C4-2B (cell line): ENCODE measurements at regions not wholly inside any gene's neighbourhood (a gene's known extent, or its start where the extent isn't known, plus 50 kb on each side); places are given as distances from the start of the nearest gene placed in this dataset.

Experiments used
- H3K27ac ChIP-seq: fragments of 450-650 bp; 2 replicates; pipeline ENCODE4 v1.5.1; 2017
- ZFX ChIP-seq: fragments of 450-650 bp; IDR thresholded peaks from 2 replicates; pipeline ENCODE4 v1.6.1; 2017
- TF ChIP-seq, protein P1 (sequence below): fragments of 450-650 bp; conservative IDR thresholded peaks from 2 replicates; pipeline ENCODE4 v1.5.1; 2017; ENCODE audit warnings: mild to moderate bottlenecking

DNA sequence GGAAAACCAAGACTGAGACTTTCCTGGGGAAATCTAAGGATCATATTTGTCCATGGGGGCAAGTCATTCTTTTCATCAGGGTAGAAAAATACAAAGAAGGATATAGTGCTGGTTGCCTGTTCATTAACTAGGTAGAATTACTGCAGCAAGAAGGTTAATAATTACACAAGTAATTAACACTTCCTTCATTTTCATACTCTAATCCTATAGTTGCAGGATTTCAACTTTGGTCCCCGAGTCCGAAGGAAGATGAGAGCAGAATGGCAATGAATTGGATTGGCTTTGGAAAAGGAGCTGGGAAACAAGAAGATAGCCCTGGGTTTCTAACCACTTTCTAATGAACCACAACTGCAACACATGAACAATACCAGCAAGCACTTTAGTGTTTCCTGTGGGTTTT, 199.2 kb upstream of the ESRRG start:
- TF ChIP-seq, protein P1, sequence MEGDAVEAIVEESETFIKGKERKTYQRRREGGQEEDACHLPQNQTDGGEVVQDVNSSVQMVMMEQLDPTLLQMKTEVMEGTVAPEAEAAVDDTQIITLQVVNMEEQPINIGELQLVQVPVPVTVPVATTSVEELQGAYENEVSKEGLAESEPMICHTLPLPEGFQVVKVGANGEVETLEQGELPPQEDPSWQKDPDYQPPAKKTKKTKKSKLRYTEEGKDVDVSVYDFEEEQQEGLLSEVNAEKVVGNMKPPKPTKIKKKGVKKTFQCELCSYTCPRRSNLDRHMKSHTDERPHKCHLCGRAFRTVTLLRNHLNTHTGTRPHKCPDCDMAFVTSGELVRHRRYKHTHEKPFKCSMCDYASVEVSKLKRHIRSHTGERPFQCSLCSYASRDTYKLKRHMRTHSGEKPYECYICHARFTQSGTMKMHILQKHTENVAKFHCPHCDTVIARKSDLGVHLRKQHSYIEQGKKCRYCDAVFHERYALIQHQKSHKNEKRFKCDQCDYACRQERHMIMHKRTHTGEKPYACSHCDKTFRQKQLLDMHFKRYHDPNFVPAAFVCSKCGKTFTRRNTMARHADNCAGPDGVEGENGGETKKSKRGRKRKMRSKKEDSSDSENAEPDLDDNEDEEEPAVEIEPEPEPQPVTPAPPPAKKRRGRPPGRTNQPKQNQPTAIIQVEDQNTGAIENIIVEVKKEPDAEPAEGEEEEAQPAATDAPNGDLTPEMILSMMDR = no peak
- no peak for TF ChIP-seq ZFX
- no peak overlapping the region for H3K27ac ChIP-seq

DNA sequence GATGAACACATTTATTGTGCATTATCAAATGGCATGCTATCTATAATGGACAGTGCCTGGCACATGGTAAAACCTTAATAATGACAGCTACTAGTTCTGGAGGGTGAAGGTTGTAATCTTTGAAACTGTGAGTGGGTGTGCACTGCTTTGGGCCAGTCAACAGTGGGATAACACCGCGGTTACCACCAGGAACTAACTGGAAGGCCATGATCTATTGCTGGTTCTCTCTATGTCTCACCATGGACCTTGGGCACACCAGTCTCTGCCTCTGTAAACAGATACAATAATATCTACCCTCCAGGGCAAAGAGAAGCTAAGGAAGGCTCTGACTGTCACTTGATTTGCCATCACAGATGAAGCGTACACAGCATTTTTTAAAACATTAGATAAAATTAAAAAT, 198.6 kb upstream of the ESRRG start:
- TF ChIP-seq ZFX = no peak
- TF ChIP-seq, protein P1 = no peak
- H3K27ac ChIP-seq = no peak overlapping the region

DNA sequence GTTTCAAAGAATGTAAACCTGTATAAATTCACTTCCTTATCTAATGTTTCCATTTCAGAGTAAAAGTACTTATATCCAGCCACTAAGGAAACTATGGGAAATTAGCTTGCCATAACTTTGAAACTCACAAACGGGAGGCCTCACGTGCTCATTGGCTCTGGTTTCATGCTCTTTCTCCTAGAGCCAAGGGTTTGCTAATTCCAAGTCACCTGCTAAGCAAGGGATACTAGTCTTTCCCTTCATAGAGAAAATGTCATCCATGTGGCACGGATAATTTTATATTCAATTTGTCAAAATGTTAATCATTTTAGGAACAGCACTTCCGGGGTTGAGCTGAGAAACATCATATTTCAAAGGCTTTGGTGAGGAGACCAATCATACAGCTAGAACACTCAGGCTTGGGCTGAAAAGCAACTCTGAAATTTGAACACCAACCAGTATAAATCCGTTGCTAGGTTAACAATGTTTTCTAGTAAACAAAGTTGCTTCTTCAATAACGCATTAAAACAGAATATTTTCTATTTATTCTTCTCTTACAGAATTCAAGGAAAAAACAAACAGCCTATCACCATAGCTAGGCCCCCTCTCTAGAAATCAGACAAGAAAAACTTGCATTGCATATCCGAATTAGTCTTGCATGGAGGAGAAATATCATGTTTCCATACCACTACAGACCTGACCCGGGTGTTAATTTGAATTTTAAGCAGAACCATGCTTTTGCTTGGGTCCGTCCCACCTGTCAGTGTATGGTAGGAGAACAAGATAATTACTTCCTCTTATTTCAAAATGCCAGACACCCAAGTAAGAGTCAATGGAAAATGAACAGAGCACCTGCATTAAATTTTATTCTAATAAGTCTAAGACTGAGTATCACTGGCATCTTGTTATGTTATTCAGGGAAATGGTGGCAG, 196.1 kb upstream of the ESRRG start:
- no peak overlapping the region for H3K27ac ChIP-seq
- no peak for TF ChIP-seq ZFX
- TF ChIP-seq, protein P1 = no peak

DNA sequence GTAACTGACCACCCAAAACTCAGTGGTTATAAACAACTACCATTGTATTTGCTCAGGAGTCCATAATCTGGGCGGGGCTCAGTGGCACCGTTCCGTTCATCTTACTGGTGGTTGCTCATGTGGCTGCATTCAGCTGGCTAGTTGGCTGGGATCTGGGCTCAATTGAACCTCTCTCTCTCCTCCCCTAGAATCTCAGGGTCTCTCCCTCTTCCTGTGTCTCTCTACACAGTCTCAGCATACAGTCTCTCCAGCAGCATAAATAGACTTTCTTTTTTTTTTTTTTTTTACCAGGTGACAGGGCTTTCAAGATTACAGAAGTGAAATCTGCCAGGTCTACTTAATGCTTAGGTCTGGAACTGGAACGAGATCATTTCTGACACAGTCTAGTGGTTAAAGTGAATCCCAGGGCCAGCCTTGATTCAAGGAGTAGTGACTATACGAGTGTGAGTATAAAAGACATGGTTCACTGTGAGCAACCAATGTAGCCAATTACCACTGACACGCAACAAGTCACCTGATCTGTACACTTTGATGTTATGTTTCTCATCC, 193.7 kb upstream of the ESRRG start:
- no peak for TF ChIP-seq ZFX
- TF ChIP-seq, protein P1 = no peak
- H3K27ac ChIP-seq = no peak overlapping the region

DNA sequence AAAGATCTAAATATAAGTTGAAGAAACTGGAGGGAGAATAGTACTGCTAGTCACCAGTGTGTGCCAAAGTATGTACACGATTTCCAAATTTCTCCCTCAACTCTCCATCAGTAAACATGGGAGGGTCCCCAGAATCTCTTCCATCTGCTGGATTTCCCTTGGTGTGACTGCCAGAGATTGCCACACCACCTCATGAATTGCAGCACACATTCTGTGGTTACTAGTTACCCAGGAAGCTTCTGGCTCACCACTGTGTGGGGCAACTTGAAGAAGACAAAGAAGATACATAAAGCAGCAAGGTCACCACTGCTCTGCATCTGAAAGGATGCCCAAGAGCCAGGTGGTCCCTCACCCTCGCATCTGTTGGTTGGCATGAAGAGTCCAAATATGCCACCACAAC, 191.7 kb upstream of the ESRRG start:
- no peak overlapping the region for H3K27ac ChIP-seq

DNA sequence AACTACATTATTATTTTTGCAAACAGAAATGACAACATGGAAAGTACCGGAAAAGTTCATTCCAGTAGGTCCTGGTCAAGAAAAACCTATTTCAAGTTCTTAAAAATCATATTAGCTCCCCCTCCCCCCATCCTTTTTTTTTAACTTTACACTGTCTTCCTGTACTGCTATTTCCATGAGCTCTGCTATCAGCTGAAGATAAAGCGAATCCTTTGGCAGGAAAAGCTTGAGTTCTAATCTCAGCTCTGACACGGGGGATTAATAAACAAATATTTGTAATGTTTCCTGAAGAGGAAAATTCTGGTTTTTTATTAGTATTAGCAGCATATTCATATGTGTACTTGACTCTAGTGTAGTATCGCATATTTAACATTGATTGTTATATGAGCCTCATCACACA, 190.7 kb upstream of the ESRRG start:
- H3K27ac ChIP-seq = no peak overlapping the region
- no peak for TF ChIP-seq ZFX
- TF ChIP-seq, protein P1 = no peak

More for the DNA sequence above, 191.7 kb upstream of the ESRRG start:
- TF ChIP-seq, protein P1 = no peak
- TF ChIP-seq ZFX = no peak

DNA sequence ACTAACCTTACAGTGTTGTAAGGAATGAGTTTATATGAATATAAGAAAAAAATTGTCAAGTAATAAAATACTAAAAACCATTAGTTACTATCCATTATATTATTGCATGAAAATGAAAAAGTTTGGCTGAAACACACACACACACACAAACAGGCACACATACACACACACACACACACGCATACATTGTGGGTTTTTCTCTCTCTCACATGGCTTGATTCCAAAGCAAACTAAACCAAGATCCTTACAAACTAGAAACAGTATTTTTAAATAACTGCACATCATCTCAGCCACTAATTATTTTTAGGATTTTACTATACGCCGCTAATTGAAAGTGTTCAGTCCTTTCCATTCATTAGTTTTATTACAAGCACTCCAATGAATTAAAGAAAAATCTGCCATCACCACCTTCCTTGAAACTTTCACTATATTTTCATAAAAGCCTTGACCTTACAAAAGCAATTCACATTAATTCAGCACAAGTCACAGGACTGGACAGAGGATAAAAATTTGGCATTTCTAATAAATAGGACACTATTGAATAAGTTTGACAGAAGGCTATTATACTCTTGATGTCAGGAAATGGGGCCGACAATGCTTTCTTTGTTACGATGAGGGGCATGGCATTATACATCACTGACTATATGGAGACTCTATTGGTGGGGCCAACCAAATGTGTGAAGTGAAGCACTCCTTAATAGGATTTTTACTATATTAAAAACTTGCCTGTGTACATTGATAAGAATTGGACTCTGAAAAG, 187.0 kb upstream of the ESRRG start:
- TF ChIP-seq, protein P1 = no peak
- TF ChIP-seq ZFX = no peak
- H3K27ac ChIP-seq = no peak overlapping the region
